ENCODE measurements at regions not wholly inside any gene's neighbourhood (a gene's known extent, or its start where the extent isn't known, plus 50 kb on each side); places are given as distances from the start of the nearest gene placed in this dataset.

DNA sequence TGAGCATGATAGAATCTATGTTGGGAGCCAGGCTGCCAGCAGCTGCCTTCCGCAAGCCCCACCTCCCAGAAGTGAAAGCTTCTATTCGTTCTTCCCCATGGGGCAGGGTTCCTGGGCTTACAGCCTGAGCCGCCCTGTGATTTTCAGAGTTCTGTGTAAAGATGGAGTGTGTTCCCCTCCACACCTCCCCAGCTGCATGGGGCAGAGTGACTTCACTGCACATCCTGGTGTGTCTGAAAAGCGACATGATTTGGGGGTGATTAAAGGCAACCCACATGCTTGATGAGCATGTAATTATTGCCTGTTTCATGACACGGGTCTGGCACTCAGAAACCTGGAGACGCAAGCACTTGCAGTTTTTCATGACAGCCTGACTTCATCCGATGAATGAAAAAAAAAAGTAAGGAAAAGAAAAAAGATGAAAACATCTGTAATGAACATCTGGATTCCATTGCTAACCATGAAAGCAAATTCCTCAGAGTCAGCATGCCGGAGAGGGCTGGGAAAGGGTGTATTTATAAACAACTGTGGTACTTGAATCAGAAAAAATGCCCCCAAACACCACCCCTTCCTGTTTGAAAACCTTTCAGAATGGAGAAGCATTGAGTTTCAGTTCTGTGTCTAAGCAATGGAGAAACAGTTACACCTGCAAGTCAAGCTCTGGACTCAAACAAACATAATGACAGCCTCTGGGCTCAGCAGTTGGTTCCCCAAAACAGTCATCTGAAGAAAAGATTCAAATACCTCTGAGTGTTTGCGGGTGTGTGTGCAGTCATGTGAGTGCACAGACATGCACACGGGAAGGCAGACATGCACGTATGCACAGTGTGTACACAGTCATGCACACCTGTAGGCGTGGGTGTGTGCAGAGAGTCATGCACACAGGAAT, 266.0 kb downstream of the ENGASE start:
- H3K27me3 ChIP-seq (replicated peaks; ENCODE audit: insufficient read depth), result no peaks in the 10 kb centered on the region
- no peak overlapping the region for H3K27ac ChIP-seq
- ATAC-seq (ENCODE audit: insufficient number of reproducible peaks, low FRiP score, low read depth) (no peak), DNase-seq (ENCODE audit: low spot score) (no peak)
- H3K4me3 ChIP-seq, result no peak overlapping the region
- H3K9me3 ChIP-seq, result no peaks in the 10 kb centered on the region
- H3K4me1 ChIP-seq (ENCODE audit: control insufficient read depth in 1 of 2, low read depth in 2 of 2), result no peaks in the 10 kb centered on the region
- H3K36me3 ChIP-seq, result no peaks in the 10 kb centered on the region
- TF ChIP-seq, protein P1, sequence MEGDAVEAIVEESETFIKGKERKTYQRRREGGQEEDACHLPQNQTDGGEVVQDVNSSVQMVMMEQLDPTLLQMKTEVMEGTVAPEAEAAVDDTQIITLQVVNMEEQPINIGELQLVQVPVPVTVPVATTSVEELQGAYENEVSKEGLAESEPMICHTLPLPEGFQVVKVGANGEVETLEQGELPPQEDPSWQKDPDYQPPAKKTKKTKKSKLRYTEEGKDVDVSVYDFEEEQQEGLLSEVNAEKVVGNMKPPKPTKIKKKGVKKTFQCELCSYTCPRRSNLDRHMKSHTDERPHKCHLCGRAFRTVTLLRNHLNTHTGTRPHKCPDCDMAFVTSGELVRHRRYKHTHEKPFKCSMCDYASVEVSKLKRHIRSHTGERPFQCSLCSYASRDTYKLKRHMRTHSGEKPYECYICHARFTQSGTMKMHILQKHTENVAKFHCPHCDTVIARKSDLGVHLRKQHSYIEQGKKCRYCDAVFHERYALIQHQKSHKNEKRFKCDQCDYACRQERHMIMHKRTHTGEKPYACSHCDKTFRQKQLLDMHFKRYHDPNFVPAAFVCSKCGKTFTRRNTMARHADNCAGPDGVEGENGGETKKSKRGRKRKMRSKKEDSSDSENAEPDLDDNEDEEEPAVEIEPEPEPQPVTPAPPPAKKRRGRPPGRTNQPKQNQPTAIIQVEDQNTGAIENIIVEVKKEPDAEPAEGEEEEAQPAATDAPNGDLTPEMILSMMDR (IDR thresholded peaks at IDR 0.05), result no peak

DNA sequence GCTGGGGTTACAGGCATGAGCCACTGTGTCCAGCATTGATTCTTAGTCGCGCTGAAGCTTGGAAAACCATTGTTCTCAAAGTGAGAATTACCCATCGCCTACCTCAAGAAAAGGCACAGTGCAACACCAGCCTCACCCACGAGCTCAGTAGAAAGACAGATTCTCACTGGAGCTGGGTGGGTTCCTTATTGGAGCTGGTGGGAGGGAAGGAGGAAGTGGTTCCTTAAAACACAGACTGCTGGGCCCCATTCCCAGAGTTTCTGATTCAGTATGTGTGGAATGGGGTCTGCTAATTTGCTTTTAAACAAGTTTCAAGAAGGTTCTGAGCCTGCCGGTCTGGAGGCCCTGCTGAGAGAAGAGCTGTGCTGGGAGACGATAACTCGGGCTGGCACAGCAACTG, 264.7 kb downstream of the ENGASE start:
- Histone ChIP-seq H3K9me3 (no peaks in the 10 kb centered on the region), H3K27ac (no peak overlapping the region), H3K27me3 (replicated peaks; ENCODE audit: insufficient read depth) (no peaks in the 10 kb centered on the region), H3K4me3 (no peak overlapping the region), H3K4me1 (ENCODE audit: control insufficient read depth in 1 of 2, low read depth in 2 of 2) (no peaks in the 10 kb centered on the region), H3K36me3 (no peaks in the 10 kb centered on the region)
- DNase-seq (ENCODE audit: low spot score) (no peak), ATAC-seq (ENCODE audit: insufficient number of reproducible peaks, low FRiP score, low read depth) (no peak)
- TF ChIP-seq, protein P1 (IDR thresholded peaks at IDR 0.05), result no peak

DNA sequence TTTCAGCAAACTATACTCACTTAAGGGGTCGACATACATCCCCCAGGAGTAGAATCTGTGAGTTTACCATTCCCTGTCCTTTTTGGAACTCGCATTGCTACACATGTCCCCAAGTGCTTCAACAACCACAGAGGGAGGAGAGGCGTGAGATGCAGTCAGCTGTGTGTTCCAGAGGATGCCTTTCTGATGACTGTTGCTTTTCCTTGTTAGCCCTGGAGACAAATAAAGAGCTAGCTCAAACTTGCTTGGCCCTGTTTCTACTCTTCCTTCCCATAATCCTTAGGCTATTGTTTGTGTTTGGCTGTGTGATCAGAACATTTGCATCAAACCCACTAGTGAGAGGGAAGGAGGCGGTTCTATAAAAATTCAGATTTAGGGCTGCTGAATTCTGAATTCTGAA, 264.0 kb downstream of the ENGASE start:
- DNase-seq (ENCODE audit: low spot score), result no peak
- no peak for ATAC-seq (ENCODE audit: insufficient number of reproducible peaks, low FRiP score, low read depth)
- H3K4me1 ChIP-seq (ENCODE audit: control insufficient read depth in 1 of 2, low read depth in 2 of 2), result no peaks in the 10 kb centered on the region
- no peak overlapping the region for H3K27ac ChIP-seq
- H3K27me3 ChIP-seq (replicated peaks; ENCODE audit: insufficient read depth), result no peaks in the 10 kb centered on the region
- TF ChIP-seq, protein P1 (IDR thresholded peaks at IDR 0.05), result no peak
- no peaks in the 10 kb centered on the region for H3K9me3 ChIP-seq
- no peak overlapping the region for H3K4me3 ChIP-seq
- H3K36me3 ChIP-seq, result no peaks in the 10 kb centered on the region

DNA sequence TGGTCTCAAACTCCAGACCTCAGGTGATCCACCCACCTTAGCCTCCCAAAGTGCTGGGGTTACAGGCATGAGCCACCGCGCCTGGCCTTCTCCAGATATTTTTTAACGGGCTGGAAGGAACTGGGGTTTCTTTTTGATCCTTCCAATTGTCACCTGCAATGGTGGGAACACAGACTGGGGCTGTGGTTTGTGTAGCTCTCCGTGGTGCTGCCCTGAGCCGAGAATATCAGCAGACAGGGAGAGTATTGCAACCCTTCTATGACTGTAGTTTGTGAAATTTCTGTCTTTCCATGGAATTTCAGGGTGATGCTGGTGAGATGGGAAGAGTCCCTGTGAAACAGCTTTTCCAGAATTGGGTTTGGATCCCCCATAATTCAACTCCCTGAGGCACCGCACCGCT, 263.5 kb downstream of the ENGASE start:
- ATAC-seq (ENCODE audit: insufficient number of reproducible peaks, low FRiP score, low read depth), result no peak
- H3K9me3 ChIP-seq, result no peaks in the 10 kb centered on the region
- DNase-seq (ENCODE audit: low spot score), result no peak
- H3K4me1 ChIP-seq (ENCODE audit: control insufficient read depth in 1 of 2, low read depth in 2 of 2), result no peaks in the 10 kb centered on the region
- H3K27me3 ChIP-seq (replicated peaks; ENCODE audit: insufficient read depth), result no peaks in the 10 kb centered on the region
- no peak overlapping the region for H3K27ac ChIP-seq
- TF ChIP-seq, protein P1 (IDR thresholded peaks at IDR 0.05), result no peak
- H3K4me3 ChIP-seq, result no peak overlapping the region
- H3K36me3 ChIP-seq, result no peaks in the 10 kb centered on the region

DNA sequence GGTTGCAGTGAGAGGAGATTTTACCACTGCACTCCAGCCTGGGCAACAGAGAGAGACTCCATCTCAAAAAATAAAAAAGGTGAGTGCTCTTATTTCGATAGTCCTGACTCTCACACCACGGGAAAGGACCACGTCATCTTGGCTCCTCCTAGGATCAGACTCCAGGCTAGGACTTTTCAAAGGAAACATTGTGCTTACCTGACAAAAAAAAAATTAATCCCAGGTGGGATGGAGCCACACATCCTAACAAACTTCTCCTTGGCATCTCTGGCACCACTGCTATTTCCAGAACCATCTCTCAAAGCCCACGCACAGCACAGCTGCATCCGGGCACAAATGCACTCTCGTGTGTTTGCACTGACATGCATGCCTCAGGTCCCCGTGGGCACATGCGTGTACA, 262.4 kb downstream of the ENGASE start:
- DNase-seq (ENCODE audit: low spot score) (no peak), ATAC-seq (ENCODE audit: insufficient number of reproducible peaks, low FRiP score, low read depth) (no peak)
- Histone ChIP-seq H3K36me3 (no peaks in the 10 kb centered on the region), H3K4me3 (no peak overlapping the region), H3K27me3 (replicated peaks; ENCODE audit: insufficient read depth) (no peaks in the 10 kb centered on the region), H3K4me1 (ENCODE audit: control insufficient read depth in 1 of 2, low read depth in 2 of 2) (no peaks in the 10 kb centered on the region), H3K27ac (no peak overlapping the region), H3K9me3 (no peaks in the 10 kb centered on the region)
- TF ChIP-seq, protein P1 (IDR thresholded peaks at IDR 0.05), result no peak

All from thoracic aorta (tissue), 2 donors.